Parathyroid adenoma (tissue), 2 donors: ENCODE measurements at regions not wholly inside any gene's neighbourhood (a gene's known extent, or its start where the extent isn't known, plus 50 kb on each side); places are given as distances from the start of the nearest gene placed in this dataset.

Source experiments
- H2AFZ ChIP-seq: fragments of 300-600 bp; sonication (generic); one replicate; pipeline ENCODE4 v1.7.0; 2017; ENCODE audit warnings: antibody characterized with exemption, mild to moderate bottlenecking
- H3K27ac ChIP-seq: fragments of 300-600 bp; sonication (generic); one replicate; pipeline ENCODE4 v1.7.0; 2017
- H3K27me3 ChIP-seq: fragments of 300-600 bp; sonication (generic); one replicate; pipeline ENCODE4 v1.7.0; 2017; ENCODE audit warnings: low read length; ENCODE audit not compliant: control insufficient read depth, insufficient read depth
- H3K36me3 ChIP-seq: fragments of 300-600 bp; sonication (generic); one replicate; pipeline ENCODE4 v1.7.0; 2017; ENCODE audit warnings: low read length; ENCODE audit not compliant: control insufficient read depth, insufficient read depth
- H3K4me1 ChIP-seq: fragments of 300-600 bp; sonication (generic); one replicate; pipeline ENCODE4 v1.7.0; 2017; ENCODE audit warnings: control low read depth
- H3K4me2 ChIP-seq: fragments of 300-600 bp; sonication (generic); one replicate; pipeline ENCODE4 v1.7.0; 2017; ENCODE audit warnings: low read length
- H3K4me3 ChIP-seq: fragments of 300-600 bp; sonication (generic); one replicate; pipeline ENCODE4 v1.7.0; 2017; ENCODE audit warnings: low read depth, low read length
- H3K79me2 ChIP-seq: fragments of 300-600 bp; sonication (generic); one replicate; pipeline ENCODE4 v1.7.0; 2017; ENCODE audit warnings: control low read depth
- H3K9ac ChIP-seq: fragments of 300-600 bp; sonication (generic); one replicate; pipeline ENCODE4 v1.7.0; 2017; ENCODE audit warnings: mild to moderate bottlenecking
- H3K9me3 ChIP-seq: fragments of 300-600 bp; sonication (generic); one replicate; pipeline ENCODE4 v1.7.0; 2017; ENCODE audit warnings: low read length; ENCODE audit not compliant: control insufficient read depth
- CTCF ChIP-seq: fragments of 300-600 bp; sonication (generic); IDR thresholded peaks from one replicate; pipeline ENCODE4 v1.7.0; 2017; ENCODE audit warnings: antibody characterized with exemption, mild to moderate bottlenecking
- donor health status: primary hyperparathyroidism.

- Histone ChIP-seq H3K27me3 (no peaks in the 10 kb centered on the region), H3K4me3 (no peak overlapping the region), H3K79me2 (no peaks in the 10 kb centered on the region), H2AFZ (no peak overlapping the region), H3K27ac (no peak overlapping the region), H3K36me3 (no peaks in the 10 kb centered on the region), H3K9ac (no peak overlapping the region), H3K9me3 (no peaks in the 10 kb centered on the region), H3K4me2 (no peak overlapping the region), H3K4me1 (no peaks in the 10 kb centered on the region)
- TF ChIP-seq CTCF = no peak
Observed at GRCh38 chr7:118801366-118801765, 576.9 kb downstream of the ANKRD7 start.

GRCh38 chr7:118802726-118803125 is 578.2 kb downstream of the ANKRD7 start:
- Histone ChIP-seq H3K79me2 (no peaks in the 10 kb centered on the region), H3K4me3 (no peak overlapping the region), H2AFZ (no peak overlapping the region), H3K9me3 (no peaks in the 10 kb centered on the region), H3K36me3 (no peaks in the 10 kb centered on the region), H3K9ac (no peak overlapping the region), H3K27ac (no peak overlapping the region), H3K4me2 (no peak overlapping the region), H3K27me3 (no peaks in the 10 kb centered on the region), H3K4me1 (no peaks in the 10 kb centered on the region)
- TF ChIP-seq CTCF = no peak

GRCh38 chr7:118826246-118826645 is 601.7 kb downstream of the ANKRD7 start:
- no peak overlapping the region for H3K4me3 ChIP-seq
- H3K79me2 ChIP-seq = no peaks in the 10 kb centered on the region
- TF ChIP-seq CTCF = no peak
- no peak overlapping the region for H3K27ac ChIP-seq
- H3K4me2 ChIP-seq = no peak overlapping the region
- H3K9me3 ChIP-seq = no peaks in the 10 kb centered on the region
- H3K4me1 ChIP-seq = no peaks in the 10 kb centered on the region
- H3K9ac ChIP-seq = no peak overlapping the region
- H3K36me3 ChIP-seq = no peaks in the 10 kb centered on the region
- no peak overlapping the region for H2AFZ ChIP-seq
- H3K27me3 ChIP-seq = no peaks in the 10 kb centered on the region

- Histone ChIP-seq H3K4me3 (no peak overlapping the region), H3K79me2 (no peaks in the 10 kb centered on the region), H3K4me1 (no peaks in the 10 kb centered on the region), H3K9me3 (no peaks in the 10 kb centered on the region), H2AFZ (no peak overlapping the region), H3K9ac (no peak overlapping the region), H3K36me3 (no peaks in the 10 kb centered on the region), H3K27ac (no peak overlapping the region), H3K27me3 (no peaks in the 10 kb centered on the region), H3K4me2 (no peak overlapping the region)
- TF ChIP-seq CTCF = no peak
Observed at GRCh38 chr7:118836933-118837332, 612.4 kb downstream of the ANKRD7 start.

GRCh38 chr7:118839515-118839914 is 615.0 kb downstream of the ANKRD7 start:
- no peak for TF ChIP-seq CTCF
- H2AFZ ChIP-seq = no peak overlapping the region
- H3K36me3 ChIP-seq = no peaks in the 10 kb centered on the region
- no peak overlapping the region for H3K4me3 ChIP-seq
- no peaks in the 10 kb centered on the region for H3K4me1 ChIP-seq
- no peak overlapping the region for H3K9ac ChIP-seq
- no peak overlapping the region for H3K27ac ChIP-seq
- H3K79me2 ChIP-seq = no peaks in the 10 kb centered on the region
- H3K9me3 ChIP-seq = no peaks in the 10 kb centered on the region
- H3K27me3 ChIP-seq = no peaks in the 10 kb centered on the region
- no peak overlapping the region for H3K4me2 ChIP-seq
